ENCODE measurements at regions not wholly inside any gene's neighbourhood (a gene's known extent, or its start where the extent isn't known, plus 50 kb on each side); places are given as distances from the start of the nearest gene placed in this dataset.

GRCh38 chr6:25166955-25167748 lies 112.0 kb upstream of the CARMIL1 start:
- no peak for DNase-seq

GRCh38 chr6:25167961-25168360 lies 111.2 kb upstream of the CARMIL1 start:
- DNase-seq: no peak

- DNase-seq: no peak
Observed at GRCh38 chr6:25168637-25169036, 110.5 kb upstream of the CARMIL1 start.

- DNase-seq: no peak
Observed at GRCh38 chr6:25169553-25169952, 109.6 kb upstream of the CARMIL1 start.

- DNase-seq: no peak
Observed at GRCh38 chr6:25169961-25170360, 109.2 kb upstream of the CARMIL1 start.

GRCh38 chr6:25170640-25171039 lies 108.5 kb upstream of the CARMIL1 start:
- DNase-seq: no peak

- no peak for DNase-seq
Observed at GRCh38 chr6:25171301-25171700, 107.9 kb upstream of the CARMIL1 start.

- DNase-seq: no peak
Observed at GRCh38 chr6:25172819-25173218, 106.4 kb upstream of the CARMIL1 start.

- DNase-seq: no peak
Observed at GRCh38 chr6:25173246-25173645, 105.9 kb upstream of the CARMIL1 start.

GRCh38 chr6:25173951-25174474 lies 105.2 kb upstream of the CARMIL1 start:
- DNase-seq: no peak

- no peak for DNase-seq
Observed at GRCh38 chr6:25174678-25175077, 104.5 kb upstream of the CARMIL1 start.

GRCh38 chr6:25175196-25175595 lies 104.0 kb upstream of the CARMIL1 start:
- DNase-seq: no peak

GRCh38 chr6:25175681-25176080 lies 103.5 kb upstream of the CARMIL1 start:
- peak in 1 of 2 experiments; percentile 18 for DNase-seq

- DNase-seq: no peak
Observed at GRCh38 chr6:25176466-25176865, 102.7 kb upstream of the CARMIL1 start.

- no peak for DNase-seq
Observed at GRCh38 chr6:25177500-25178028, 101.6 kb upstream of the CARMIL1 start.

GRCh38 chr6:25178336-25179035 lies 100.7 kb upstream of the CARMIL1 start:
- no peak for DNase-seq

- DNase-seq: no peak
Observed at GRCh38 chr6:25179051-25179778, 100.0 kb upstream of the CARMIL1 start.

GRCh38 chr6:25180630-25181349 lies 98.4 kb upstream of the CARMIL1 start:
- DNase-seq: no peak

- DNase-seq: no peak
Observed at GRCh38 chr6:25181350-25181724, 97.8 kb upstream of the CARMIL1 start.

- DNase-seq: no peak
Observed at GRCh38 chr6:25181923-25182322, 97.3 kb upstream of the CARMIL1 start.

- no peak for DNase-seq
Observed at GRCh38 chr6:25186919-25187318, 92.3 kb upstream of the CARMIL1 start.

- DNase-seq: no peak
Observed at GRCh38 chr6:25188232-25188631, 90.9 kb upstream of the CARMIL1 start.

Data from NCI-H526 (cell line).